Stimulated activated CD8-positive, alpha-beta memory T cell treated with anti-CD3 and anti-CD28 coated beads, Interleukin-4, amount 100 ng/mL, for 4 hours (primary cell): ENCODE measurements at regions not wholly inside any gene's neighbourhood (a gene's known extent, or its start where the extent isn't known, plus 50 kb on each side); places are given as distances from the start of the nearest gene placed in this dataset.
"Not testable (repeated sequence)": the region's sequence is repeated elsewhere in the genome, so short reads cannot be mapped to it uniquely, and the experiment has no call there.

Experiments used
- DNase-seq, 2 donors: peaks; one replicate each; pipeline ENCODE4 v3.0.0-alpha.2; 2020; ENCODE audit warnings: low read depth in 2 of 2, low spot score in 1 of 2

GRCh38 chr5:40453689-40454088 lies 226.0 kb upstream of the PTGER4 start:
- DNase-seq = no peak

- no peak for DNase-seq
These were observed 226.7 kb upstream of the PTGER4 start for GRCh38 chr5:40452874-40453624.

- no peak for DNase-seq
These were observed 232.3 kb upstream of the PTGER4 start for GRCh38 chr5:40447438-40447837.

GRCh38 chr5:40446910-40447309 lies 232.8 kb upstream of the PTGER4 start:
- no peak for DNase-seq

GRCh38 chr5:40442346-40442745 lies 237.4 kb upstream of the PTGER4 start:
- DNase-seq = no peak

- peak; percentile 7 to 18 for DNase-seq
These were observed 238.0 kb upstream of the PTGER4 start for GRCh38 chr5:40441733-40442132.

- DNase-seq = no peak
These were observed 239.0 kb upstream of the PTGER4 start for GRCh38 chr5:40440746-40441145.

- peak in 1 of 2 donors; percentile 14 for DNase-seq
These were observed 240.6 kb upstream of the PTGER4 start for GRCh38 chr5:40439103-40439502.

GRCh38 chr5:40438646-40439045 lies 241.1 kb upstream of the PTGER4 start:
- DNase-seq = not testable (repeated sequence)

GRCh38 chr5:40437452-40437861 lies 242.3 kb upstream of the PTGER4 start:
- DNase-seq = peak; percentile 9 to 19

GRCh38 chr5:40436535-40437237 lies 243.0 kb upstream of the PTGER4 start:
- peak; percentile 10 to 18 for DNase-seq

GRCh38 chr5:40435706-40436105 lies 244.0 kb upstream of the PTGER4 start:
- not testable (repeated sequence) for DNase-seq

GRCh38 chr5:40432836-40433235 lies 246.9 kb upstream of the PTGER4 start:
- DNase-seq = no peak

GRCh38 chr5:40431734-40432133 lies 248.0 kb upstream of the PTGER4 start:
- DNase-seq = no peak

GRCh38 chr5:40430101-40430710 lies 249.5 kb upstream of the PTGER4 start:
- DNase-seq = no peak

GRCh38 chr5:40429258-40430100 lies 250.2 kb upstream of the PTGER4 start:
- DNase-seq = no peak

GRCh38 chr5:40428815-40429214 lies 250.9 kb upstream of the PTGER4 start:
- no peak for DNase-seq

GRCh38 chr5:40428126-40428525 lies 251.6 kb upstream of the PTGER4 start:
- no peak for DNase-seq

- DNase-seq = not testable (repeated sequence)
These were observed 262.5 kb upstream of the PTGER4 start for GRCh38 chr5:40417046-40417810.

- no peak for DNase-seq
These were observed 263.1 kb upstream of the PTGER4 start for GRCh38 chr5:40416588-40416987.
